22Rv1 (cell line): ENCODE measurements at regions not wholly inside any gene's neighbourhood (a gene's known extent, or its start where the extent isn't known, plus 50 kb on each side); places are given as distances from the start of the nearest gene placed in this dataset.

Experiments used
- CTCF ChIP-seq: fragments of 450-650 bp; IDR thresholded peaks from 2 replicates; pipeline ENCODE4 v1.5.1; 2017; ENCODE audit warnings: mild to moderate bottlenecking
- ZFX ChIP-seq: fragments of 450-650 bp; IDR thresholded peaks from 2 replicates; pipeline ENCODE4 v1.6.1; 2017; ENCODE audit warnings: antibody characterized with exemption, borderline replicate concordance

GRCh38 chr2:19124135-19124534 is 234.3 kb downstream of the OSR1 start:
- TF ChIP-seq CTCF (no peak), ZFX (no peak)
